GM18498 (cell line): ENCODE measurements at regions not wholly inside any gene's neighbourhood (a gene's known extent, or its start where the extent isn't known, plus 50 kb on each side); places are given as distances from the start of the nearest gene placed in this dataset.

ENCODE experiments used
- ATAC-seq: cut with Tn5 transposase; IDR thresholded peaks from one replicate; pipeline ENCODE4 v1.9.1; 2021; ENCODE audit warnings: mild to moderate bottlenecking, moderate library complexity; ENCODE audit not compliant: unreplicated experiment

- ATAC-seq: no peak
Measured at GRCh38 chrX:98331407-98331806, 1447.7 kb downstream of the RPA4 start.

GRCh38 chrX:98338544-98338943 is 1454.8 kb downstream of the RPA4 start:
- no peak for ATAC-seq

- ATAC-seq: no peak
Measured at GRCh38 chrX:98350940-98351339, 1467.2 kb downstream of the RPA4 start.

- ATAC-seq: no peak
Measured at GRCh38 chrX:98357146-98357545, 1473.4 kb downstream of the RPA4 start.

- ATAC-seq: no peak
Measured at GRCh38 chrX:98362630-98363029, 1478.9 kb downstream of the RPA4 start.

- ATAC-seq: no peak
Measured at GRCh38 chrX:98371994-98372393, 1488.3 kb downstream of the RPA4 start.

GRCh38 chrX:98379134-98379533 is 1495.4 kb downstream of the RPA4 start:
- no peak for ATAC-seq

GRCh38 chrX:98380106-98380505 is 1496.4 kb downstream of the RPA4 start:
- ATAC-seq: no peak

- ATAC-seq: no peak
Measured at GRCh38 chrX:98380556-98380955, 1496.8 kb downstream of the RPA4 start.

- ATAC-seq: no peak
Measured at GRCh38 chrX:98398542-98398941, 1514.8 kb downstream of the RPA4 start.

- no peak for ATAC-seq
Measured at GRCh38 chrX:98405376-98405775, 1521.7 kb downstream of the RPA4 start.

GRCh38 chrX:98407584-98407983 is 1523.9 kb downstream of the RPA4 start:
- ATAC-seq: no peak

- no peak for ATAC-seq
Measured at GRCh38 chrX:98409867-98410266, 1526.2 kb downstream of the RPA4 start.

GRCh38 chrX:98412058-98412457 is 1528.3 kb downstream of the RPA4 start:
- ATAC-seq: no peak

- ATAC-seq: no peak
Measured at GRCh38 chrX:98422536-98422935, 1538.8 kb downstream of the RPA4 start.

- no peak for ATAC-seq
Measured at GRCh38 chrX:98432413-98432812, 1548.7 kb downstream of the RPA4 start.

- ATAC-seq: no peak
Measured at GRCh38 chrX:98448524-98448923, 1564.8 kb downstream of the RPA4 start.

- no peak for ATAC-seq
Measured at GRCh38 chrX:98452456-98452855, 1568.7 kb downstream of the RPA4 start.

- no peak for ATAC-seq
Measured at GRCh38 chrX:98459669-98460068, 1576.0 kb downstream of the RPA4 start.

- no peak for ATAC-seq
Measured at GRCh38 chrX:98480606-98481005, 1596.9 kb downstream of the RPA4 start.

- no peak for ATAC-seq
Measured at GRCh38 chrX:98481636-98482035, 1597.9 kb downstream of the RPA4 start.

GRCh38 chrX:98490670-98491069 is 1607.0 kb downstream of the RPA4 start:
- ATAC-seq: no peak

- no peak for ATAC-seq
Measured at GRCh38 chrX:98501426-98501825, 1617.7 kb downstream of the RPA4 start.

- no peak for ATAC-seq
Measured at GRCh38 chrX:98506907-98507306, 1623.2 kb downstream of the RPA4 start.
